ENCODE measurements at regions not wholly inside any gene's neighbourhood (a gene's known extent, or its start where the extent isn't known, plus 50 kb on each side); places are given as distances from the start of the nearest gene placed in this dataset.

DNA sequence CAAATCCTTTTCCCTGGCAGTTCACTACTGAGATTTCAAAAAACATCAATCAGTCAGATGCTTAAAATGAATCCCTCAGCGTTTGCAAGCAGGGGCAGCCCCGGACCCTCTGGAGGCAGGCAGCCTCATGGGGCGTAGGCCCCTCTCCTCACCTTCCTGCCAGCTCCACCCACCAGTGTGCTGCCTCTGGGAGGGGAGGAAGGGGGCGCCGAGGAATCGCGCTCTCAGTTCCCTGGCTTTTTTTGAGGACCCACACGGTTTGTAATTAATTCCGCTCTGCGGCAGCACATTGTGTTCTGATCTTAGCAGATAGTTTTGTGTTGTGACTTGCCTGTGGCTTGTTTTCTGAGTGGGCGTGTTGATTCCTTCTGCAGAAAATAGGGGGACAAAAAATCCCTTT, 159.9 kb downstream of the KLF13 start:
- TF ChIP-seq, protein P1, sequence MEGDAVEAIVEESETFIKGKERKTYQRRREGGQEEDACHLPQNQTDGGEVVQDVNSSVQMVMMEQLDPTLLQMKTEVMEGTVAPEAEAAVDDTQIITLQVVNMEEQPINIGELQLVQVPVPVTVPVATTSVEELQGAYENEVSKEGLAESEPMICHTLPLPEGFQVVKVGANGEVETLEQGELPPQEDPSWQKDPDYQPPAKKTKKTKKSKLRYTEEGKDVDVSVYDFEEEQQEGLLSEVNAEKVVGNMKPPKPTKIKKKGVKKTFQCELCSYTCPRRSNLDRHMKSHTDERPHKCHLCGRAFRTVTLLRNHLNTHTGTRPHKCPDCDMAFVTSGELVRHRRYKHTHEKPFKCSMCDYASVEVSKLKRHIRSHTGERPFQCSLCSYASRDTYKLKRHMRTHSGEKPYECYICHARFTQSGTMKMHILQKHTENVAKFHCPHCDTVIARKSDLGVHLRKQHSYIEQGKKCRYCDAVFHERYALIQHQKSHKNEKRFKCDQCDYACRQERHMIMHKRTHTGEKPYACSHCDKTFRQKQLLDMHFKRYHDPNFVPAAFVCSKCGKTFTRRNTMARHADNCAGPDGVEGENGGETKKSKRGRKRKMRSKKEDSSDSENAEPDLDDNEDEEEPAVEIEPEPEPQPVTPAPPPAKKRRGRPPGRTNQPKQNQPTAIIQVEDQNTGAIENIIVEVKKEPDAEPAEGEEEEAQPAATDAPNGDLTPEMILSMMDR (IDR thresholded peaks at IDR 0.05; ENCODE audit: low read depth, low read length): no peak
- no peak for TF ChIP-seq EZH2phosphoT487 (IDR thresholded peaks at IDR 0.05; ENCODE audit: low read depth)
